Activated B cell treated with CpG ODN at 0.5 μM for 24 hours (primary cell): ENCODE measurements at regions not wholly inside any gene's neighbourhood (a gene's known extent, or its start where the extent isn't known, plus 50 kb on each side); places are given as distances from the start of the nearest gene placed in this dataset.

ENCODE experiments used
- ATAC-seq: fragments of 200-7000 bp; cut with Tn5 transposase; one replicate; pipeline ENCODE4 v1.10.0; 2021; ENCODE audit warnings: low read depth, mild to moderate bottlenecking, moderate library complexity
- CTCF ChIA-PET: fragments of 350-600 bp; sonication (Branson Sonifier 250); formaldehyde crosslinking; loops from one replicate; lab custom pipeline; 2021; ENCODE audit warnings: antibody characterized with exemption; lab: Charles Lee
- POLR2A ChIA-PET: fragments of 350-600 bp; sonication (Branson Sonifier 250); formaldehyde crosslinking; loops from one replicate; lab custom pipeline; 2021; ENCODE audit warnings: antibody characterized with exemption; lab: Charles Lee
- DNase-seq: peaks from one replicate; pipeline ENCODE4 v3.0.0; 2022
- H3K27ac Mint-ChIP-seq: one replicate; pipeline ENCODE4 v1.8.0; 2020; ENCODE audit warnings: mixed read lengths
- H3K27me3 Mint-ChIP-seq: one replicate; pipeline ENCODE4 v1.8.0; 2021; ENCODE audit warnings: mixed read lengths
- H3K36me3 Mint-ChIP-seq: one replicate; pipeline ENCODE4 v1.8.0; 2021; ENCODE audit warnings: low read depth, mixed read lengths
- H3K4me1 Mint-ChIP-seq: one replicate; pipeline ENCODE4 v1.8.0; 2021; ENCODE audit warnings: mixed read lengths
- H3K4me3 Mint-ChIP-seq: one replicate; pipeline ENCODE4 v1.8.0; 2020; ENCODE audit warnings: mild to moderate bottlenecking, mixed read lengths
- H3K9me3 Mint-ChIP-seq: one replicate; pipeline ENCODE4 v1.8.0; 2020; ENCODE audit warnings: mixed read lengths
- intact Hi-C: fragments of 100-400 bp; cut with micrococcal nuclease; formaldehyde crosslinking; loops from one replicate; pipeline ENCODE4 v1.15.1; 2024
- TF ChIP-seq, protein P1 (sequence below): fragments of 200-600 bp; IDR thresholded peaks from one replicate; pipeline ENCODE4 v1.8.0; 2022; ENCODE audit warnings: antibody characterized with exemption, mild to moderate bottlenecking

- Mint-ChIP-seq H3K36me3 (no peaks in the 10 kb centered on the region), H3K4me1 (no peaks in the 10 kb centered on the region), H3K4me3 (no peak overlapping the region), H3K9me3 (peaks cover 8% of the 10 kb centered on the region), H3K27me3 (no peaks in the 10 kb centered on the region), H3K27ac (no peak overlapping the region)
- intact Hi-C loops: no loop called here
- POLR2A ChIA-PET: no interaction called here
- DNase-seq (no peak), ATAC-seq (no peak)
- CTCF ChIA-PET: no interaction called here
- TF ChIP-seq, protein P1, sequence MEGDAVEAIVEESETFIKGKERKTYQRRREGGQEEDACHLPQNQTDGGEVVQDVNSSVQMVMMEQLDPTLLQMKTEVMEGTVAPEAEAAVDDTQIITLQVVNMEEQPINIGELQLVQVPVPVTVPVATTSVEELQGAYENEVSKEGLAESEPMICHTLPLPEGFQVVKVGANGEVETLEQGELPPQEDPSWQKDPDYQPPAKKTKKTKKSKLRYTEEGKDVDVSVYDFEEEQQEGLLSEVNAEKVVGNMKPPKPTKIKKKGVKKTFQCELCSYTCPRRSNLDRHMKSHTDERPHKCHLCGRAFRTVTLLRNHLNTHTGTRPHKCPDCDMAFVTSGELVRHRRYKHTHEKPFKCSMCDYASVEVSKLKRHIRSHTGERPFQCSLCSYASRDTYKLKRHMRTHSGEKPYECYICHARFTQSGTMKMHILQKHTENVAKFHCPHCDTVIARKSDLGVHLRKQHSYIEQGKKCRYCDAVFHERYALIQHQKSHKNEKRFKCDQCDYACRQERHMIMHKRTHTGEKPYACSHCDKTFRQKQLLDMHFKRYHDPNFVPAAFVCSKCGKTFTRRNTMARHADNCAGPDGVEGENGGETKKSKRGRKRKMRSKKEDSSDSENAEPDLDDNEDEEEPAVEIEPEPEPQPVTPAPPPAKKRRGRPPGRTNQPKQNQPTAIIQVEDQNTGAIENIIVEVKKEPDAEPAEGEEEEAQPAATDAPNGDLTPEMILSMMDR: no peak
Measured at GRCh38 chr4:29262986-29263385, 1457.2 kb upstream of the PCDH7 start.

- Mint-ChIP-seq H3K36me3 (no peaks in the 10 kb centered on the region), H3K4me1 (no peaks in the 10 kb centered on the region), H3K27ac (no peak overlapping the region), H3K4me3 (no peak overlapping the region), H3K27me3 (no peaks in the 10 kb centered on the region), H3K9me3 (peaks cover 4% of the 10 kb centered on the region)
- TF ChIP-seq, protein P1: no peak
- DNase-seq (no peak), ATAC-seq (no peak)
- intact Hi-C loops: no loop called here
- CTCF ChIA-PET: no interaction called here
- POLR2A ChIA-PET: no interaction called here
Measured at GRCh38 chr4:29276150-29276549, 1444.0 kb upstream of the PCDH7 start.

- Mint-ChIP-seq H3K36me3 (no peaks in the 10 kb centered on the region), H3K27me3 (no peaks in the 10 kb centered on the region), H3K9me3 (peaks cover 1% of the 10 kb centered on the region), H3K4me1 (no peaks in the 10 kb centered on the region), H3K4me3 (no peak overlapping the region), H3K27ac (no peak overlapping the region)
- DNase-seq: no peak
- TF ChIP-seq, protein P1: no peak
- POLR2A ChIA-PET: no interaction called here
- CTCF ChIA-PET: no interaction called here
- intact Hi-C loops: no loop called here
- no peak for ATAC-seq
Measured at GRCh38 chr4:29277381-29277780, 1442.8 kb upstream of the PCDH7 start.

DNA sequence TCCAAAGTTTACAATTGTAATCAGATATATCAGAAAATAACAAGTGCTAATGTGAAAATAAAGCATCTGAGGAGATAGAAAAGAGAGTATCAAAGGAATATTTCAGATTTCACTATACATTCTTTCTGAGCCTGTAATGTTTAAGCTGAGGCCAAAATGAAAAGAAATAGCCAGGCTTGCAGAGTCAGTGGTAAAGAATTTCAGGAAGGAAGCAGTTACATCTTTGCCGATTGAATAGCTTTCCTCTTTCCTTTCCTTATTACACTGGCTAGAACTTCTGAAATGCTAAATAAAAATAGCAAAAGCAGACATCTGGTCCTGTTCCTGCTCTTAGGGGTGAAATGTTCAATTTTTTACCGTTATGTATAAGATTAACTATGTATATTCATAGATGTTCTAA is 1441.6 kb upstream of the PCDH7 start:
- ATAC-seq (no peak), DNase-seq (no peak)
- ChIA-PET POLR2A (no interaction called here), CTCF (no interaction called here)
- Mint-ChIP-seq H3K36me3 (no peaks in the 10 kb centered on the region), H3K27ac (no peak overlapping the region), H3K9me3 (no peaks in the 10 kb centered on the region), H3K4me1 (no peaks in the 10 kb centered on the region), H3K4me3 (no peak overlapping the region), H3K27me3 (no peaks in the 10 kb centered on the region)
- intact Hi-C loops: no loop called here
- TF ChIP-seq, protein P1: no peak

DNA sequence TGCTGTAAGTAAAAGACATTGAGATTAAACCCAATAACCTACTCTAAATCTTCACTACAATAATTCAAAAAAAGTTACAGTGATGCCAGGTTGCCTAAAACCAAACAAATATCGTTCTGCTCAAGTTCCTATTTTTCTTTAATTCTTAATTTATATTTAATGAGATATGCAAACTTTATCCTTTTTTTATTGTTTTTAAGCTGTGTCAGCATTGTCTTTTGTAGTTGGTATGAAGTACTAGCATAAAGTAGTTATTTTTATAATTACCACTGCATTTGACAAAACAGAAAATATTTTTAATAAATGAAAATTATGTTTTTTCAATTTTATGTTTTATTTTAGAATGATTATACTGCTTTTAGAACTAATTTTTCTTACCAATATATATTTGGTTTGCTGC is 1431.1 kb upstream of the PCDH7 start:
- TF ChIP-seq, protein P1: no peak
- Mint-ChIP-seq H3K27ac (no peak overlapping the region), H3K27me3 (no peaks in the 10 kb centered on the region), H3K9me3 (peaks cover 3% of the 10 kb centered on the region), H3K4me1 (no peaks in the 10 kb centered on the region), H3K36me3 (no peaks in the 10 kb centered on the region), H3K4me3 (no peak overlapping the region)
- CTCF ChIA-PET: no interaction called here
- ATAC-seq (no peak), DNase-seq (no peak)
- POLR2A ChIA-PET: no interaction called here
- intact Hi-C loops: no loop called here
